ENCODE measurements at regions not wholly inside any gene's neighbourhood (a gene's known extent, or its start where the extent isn't known, plus 50 kb on each side); places are given as distances from the start of the nearest gene placed in this dataset.
"Not testable (repeated sequence)": the region's sequence is repeated elsewhere in the genome, so short reads cannot be mapped to it uniquely, and the experiment has no call there.

- H3K36me3 ChIP-seq (ENCODE audit: control insufficient read depth, insufficient read depth, low read length) = no peaks in the 10 kb centered on the region
- no peaks in the 10 kb centered on the region for H3K9me3 ChIP-seq (ENCODE audit: control insufficient read depth in 2 of 2, low read length in 2 of 2)
- H3K4me1 ChIP-seq (ENCODE audit: control insufficient read depth, insufficient read depth, low read length, poor library complexity, severe bottlenecking) = no peaks in the 10 kb centered on the region
- H3K4me3 ChIP-seq (ENCODE audit: low read depth, low read length) = no peak overlapping the region
- Mint-ChIP-seq H3K36me3 (no peaks in the 10 kb centered on the region), H3K4me3 (no peak overlapping the region), H3K27me3 (no peaks in the 10 kb centered on the region), H3K27ac (no peak overlapping the region), H3K9me3 (peaks cover 0 to 7% (median 0%) of the 10 kb centered on the region in 7 donors), H3K4me1 (no peaks in the 10 kb centered on the region)
- DNase-seq = no peak
- no peak for ATAC-seq (ENCODE audit: low read depth in 2 of 2)
- no peak overlapping the region for H3K27ac ChIP-seq (ENCODE audit: insufficient read depth, low read length, poor library complexity, severe bottlenecking)
- H3K27me3 ChIP-seq (ENCODE audit: control insufficient read depth, insufficient read depth, low read length) = no peaks in the 10 kb centered on the region
Measured at GRCh38 chr6:84897011-84897410, 132.6 kb upstream of the TBX18 start.

- no peak for DNase-seq
- Histone ChIP-seq H3K9me3 (ENCODE audit: control insufficient read depth in 2 of 2, low read length in 2 of 2) (no peaks in the 10 kb centered on the region), H3K4me1 (ENCODE audit: control insufficient read depth, insufficient read depth, low read length, poor library complexity, severe bottlenecking) (no peaks in the 10 kb centered on the region), H3K36me3 (ENCODE audit: control insufficient read depth, insufficient read depth, low read length) (no peaks in the 10 kb centered on the region), H3K27me3 (ENCODE audit: control insufficient read depth, insufficient read depth, low read length) (no peaks in the 10 kb centered on the region), H3K27ac (ENCODE audit: insufficient read depth, low read length, poor library complexity, severe bottlenecking) (no peak overlapping the region), H3K4me3 (ENCODE audit: low read depth, low read length) (no peak overlapping the region)
- Mint-ChIP-seq H3K27ac (no peak overlapping the region), H3K4me3 (no peak overlapping the region), H3K4me1 (no peaks in the 10 kb centered on the region), H3K36me3 (no peaks in the 10 kb centered on the region), H3K27me3 (no peaks in the 10 kb centered on the region), H3K9me3 (peaks cover 0 to 7% (median 0%) of the 10 kb centered on the region in 7 donors)
- no peak for ATAC-seq (ENCODE audit: low read depth in 2 of 2)
Measured at GRCh38 chr6:84892671-84893070, 128.3 kb upstream of the TBX18 start.

- no peaks in the 10 kb centered on the region for H3K9me3 ChIP-seq (ENCODE audit: control insufficient read depth in 2 of 2, low read length in 2 of 2)
- H3K27ac ChIP-seq (ENCODE audit: insufficient read depth, low read length, poor library complexity, severe bottlenecking) = no peak overlapping the region
- Mint-ChIP-seq H3K27ac (no peak overlapping the region), H3K9me3 (peaks cover 0 to 9% (median 0%) of the 10 kb centered on the region in 7 donors), H3K27me3 (no peaks in the 10 kb centered on the region), H3K4me3 (no peak overlapping the region), H3K36me3 (no peaks in the 10 kb centered on the region), H3K4me1 (no peaks in the 10 kb centered on the region)
- no peaks in the 10 kb centered on the region for H3K4me1 ChIP-seq (ENCODE audit: control insufficient read depth, insufficient read depth, low read length, poor library complexity, severe bottlenecking)
- no peaks in the 10 kb centered on the region for H3K36me3 ChIP-seq (ENCODE audit: control insufficient read depth, insufficient read depth, low read length)
- no peaks in the 10 kb centered on the region for H3K27me3 ChIP-seq (ENCODE audit: control insufficient read depth, insufficient read depth, low read length)
- H3K4me3 ChIP-seq (ENCODE audit: low read depth, low read length) = no peak overlapping the region
- ATAC-seq (ENCODE audit: low read depth in 2 of 2) (no peak), DNase-seq (no peak)
Measured at GRCh38 chr6:84882768-84883766, 118.7 kb upstream of the TBX18 start.

GRCh38 chr6:84879385-84879784 is 115.0 kb upstream of the TBX18 start:
- H3K36me3 ChIP-seq (ENCODE audit: control insufficient read depth, insufficient read depth, low read length); H3K27me3 Mint-ChIP-seq; ATAC-seq (ENCODE audit: low read depth in 2 of 2); H3K27me3 ChIP-seq (ENCODE audit: control insufficient read depth, insufficient read depth, low read length); H3K9me3 ChIP-seq (ENCODE audit: control insufficient read depth in 2 of 2, low read length in 2 of 2); H3K4me3 Mint-ChIP-seq; H3K36me3 Mint-ChIP-seq; DNase-seq; H3K4me3 ChIP-seq (ENCODE audit: low read depth, low read length); H3K4me1 ChIP-seq (ENCODE audit: control insufficient read depth, insufficient read depth, low read length, poor library complexity, severe bottlenecking); H3K4me1 Mint-ChIP-seq; H3K27ac ChIP-seq (ENCODE audit: insufficient read depth, low read length, poor library complexity, severe bottlenecking); H3K27ac Mint-ChIP-seq; H3K9me3 Mint-ChIP-seq: not testable (repeated sequence)

GRCh38 chr6:84877515-84878210 is 113.3 kb upstream of the TBX18 start:
- no peak overlapping the region for H3K4me3 Mint-ChIP-seq
- H3K4me3 ChIP-seq (ENCODE audit: low read depth, low read length) = no peak overlapping the region
- no peak for DNase-seq
- H3K27me3 ChIP-seq (ENCODE audit: control insufficient read depth, insufficient read depth, low read length) = no peaks in the 10 kb centered on the region
- H3K27ac Mint-ChIP-seq = no peak overlapping the region
- no peaks in the 10 kb centered on the region for H3K4me1 Mint-ChIP-seq
- no peaks in the 10 kb centered on the region for H3K4me1 ChIP-seq (ENCODE audit: control insufficient read depth, insufficient read depth, low read length, poor library complexity, severe bottlenecking)
- no peak for ATAC-seq (ENCODE audit: low read depth in 2 of 2)
- H3K9me3 ChIP-seq (ENCODE audit: control insufficient read depth in 2 of 2, low read length in 2 of 2) = no peaks in the 10 kb centered on the region
- no peaks in the 10 kb centered on the region for H3K36me3 Mint-ChIP-seq
- peaks cover 0 to 9% (median 3%) of the 10 kb centered on the region in 7 donors for H3K9me3 Mint-ChIP-seq
- no peaks in the 10 kb centered on the region for H3K27me3 Mint-ChIP-seq
- H3K27ac ChIP-seq (ENCODE audit: insufficient read depth, low read length, poor library complexity, severe bottlenecking) = no peak overlapping the region
- no peaks in the 10 kb centered on the region for H3K36me3 ChIP-seq (ENCODE audit: control insufficient read depth, insufficient read depth, low read length)

- H3K36me3 Mint-ChIP-seq = no peaks in the 10 kb centered on the region
Measured at GRCh38 chr6:84876723-84877514, 112.5 kb upstream of the TBX18 start.

GRCh38 chr6:84872996-84873723 is 108.8 kb upstream of the TBX18 start:
- DNase-seq (no peak), ATAC-seq (ENCODE audit: low read depth in 2 of 2) (no peak)
- Histone ChIP-seq H3K4me1 (ENCODE audit: control insufficient read depth, insufficient read depth, low read length, poor library complexity, severe bottlenecking) (no peaks in the 10 kb centered on the region), H3K4me3 (ENCODE audit: low read depth, low read length) (no peak overlapping the region), H3K9me3 (ENCODE audit: control insufficient read depth in 2 of 2, low read length in 2 of 2) (no peaks in the 10 kb centered on the region), H3K27me3 (ENCODE audit: control insufficient read depth, insufficient read depth, low read length) (no peaks in the 10 kb centered on the region), H3K36me3 (ENCODE audit: control insufficient read depth, insufficient read depth, low read length) (no peaks in the 10 kb centered on the region), H3K27ac (ENCODE audit: insufficient read depth, low read length, poor library complexity, severe bottlenecking) (no peak overlapping the region)
- no peak overlapping the region for H3K4me3 Mint-ChIP-seq
- H3K9me3 Mint-ChIP-seq = peaks cover 0 to 13% (median 3%) of the 10 kb centered on the region in 7 donors
- H3K27ac Mint-ChIP-seq = no peak overlapping the region
- H3K27me3 Mint-ChIP-seq = no peaks in the 10 kb centered on the region
- no peaks in the 10 kb centered on the region for H3K4me1 Mint-ChIP-seq
- H3K36me3 Mint-ChIP-seq = no peaks in the 10 kb centered on the region

More at GRCh38 chr6:84876723-84877514, 112.5 kb upstream of the TBX18 start:
- Mint-ChIP-seq H3K27me3 (no peaks in the 10 kb centered on the region), H3K4me3 (no peak overlapping the region), H3K27ac (no peak overlapping the region), H3K4me1 (no peaks in the 10 kb centered on the region), H3K9me3 (peaks cover 0 to 10% (median 3%) of the 10 kb centered on the region in 7 donors)
- Histone ChIP-seq H3K4me1 (ENCODE audit: control insufficient read depth, insufficient read depth, low read length, poor library complexity, severe bottlenecking) (no peaks in the 10 kb centered on the region), H3K36me3 (ENCODE audit: control insufficient read depth, insufficient read depth, low read length) (no peaks in the 10 kb centered on the region), H3K27ac (ENCODE audit: insufficient read depth, low read length, poor library complexity, severe bottlenecking) (no peak overlapping the region), H3K27me3 (ENCODE audit: control insufficient read depth, insufficient read depth, low read length) (no peaks in the 10 kb centered on the region), H3K9me3 (ENCODE audit: control insufficient read depth in 2 of 2, low read length in 2 of 2) (no peaks in the 10 kb centered on the region), H3K4me3 (ENCODE audit: low read depth, low read length) (no peak overlapping the region)
- no peak for ATAC-seq (ENCODE audit: low read depth in 2 of 2)
- no peak for DNase-seq

Measured in CD4-positive, CD25-positive, alpha-beta regulatory T cell (primary cell).